Frontal cortex (tissue), 3 donors: ENCODE measurements at regions not wholly inside any gene's neighbourhood (a gene's known extent, or its start where the extent isn't known, plus 50 kb on each side); places are given as distances from the start of the nearest gene placed in this dataset.

Experiments
- DNase-seq, 2 donors: peaks; one replicate each; pipeline ENCODE4 v3.0.0; 2012; ENCODE audit warnings: low spot score in 2 of 2
- FAIRE-seq: peaks from 2 replicates; lab custom pipeline; 2012; peaks lifted over from hg19 to GRCh38; lab: Jason Lieb, UNC
- donor health status: control.
- donor health status: control.
- donor health status: control.

DNA sequence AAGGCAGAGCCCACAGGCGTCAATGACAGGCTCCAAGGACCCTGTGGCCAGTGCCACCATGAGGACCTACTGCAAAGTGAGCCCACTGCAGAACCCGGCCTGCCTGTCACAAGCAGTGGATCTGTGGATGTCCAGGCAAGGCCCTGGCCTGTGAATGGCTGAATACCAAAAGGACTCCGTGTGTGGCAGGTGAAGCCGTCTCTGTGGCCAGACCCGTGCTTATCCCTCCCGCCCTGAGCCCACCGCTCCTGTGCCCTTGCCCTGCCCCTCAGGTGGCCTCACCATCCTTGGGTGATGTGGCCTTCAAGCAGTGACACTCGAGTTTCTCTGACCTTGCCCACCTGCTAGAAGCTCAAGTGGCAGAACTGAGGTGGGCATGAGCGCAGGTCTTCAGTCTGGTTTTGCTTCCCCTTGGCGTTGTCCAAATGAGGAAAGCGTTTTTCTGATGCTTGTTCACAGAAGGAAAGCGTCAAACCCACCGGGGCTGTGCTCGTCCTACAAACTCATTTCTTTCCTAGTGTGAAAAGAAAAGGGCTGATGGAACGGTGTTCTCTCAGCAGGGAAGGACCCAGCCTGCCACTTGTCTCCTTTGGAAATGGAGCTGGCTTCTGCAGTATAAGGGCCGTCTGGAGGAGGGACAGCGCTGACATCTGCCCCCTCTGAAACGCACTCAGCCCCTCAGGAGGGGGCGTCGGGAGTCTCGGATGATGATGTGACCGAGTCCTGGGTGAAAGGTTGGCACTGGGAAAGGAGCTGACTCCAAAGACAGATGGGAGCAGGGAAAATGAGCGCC is 377.7 kb upstream of the IRX4 start:
- FAIRE-seq = no peak
- DNase-seq = no peak

DNA sequence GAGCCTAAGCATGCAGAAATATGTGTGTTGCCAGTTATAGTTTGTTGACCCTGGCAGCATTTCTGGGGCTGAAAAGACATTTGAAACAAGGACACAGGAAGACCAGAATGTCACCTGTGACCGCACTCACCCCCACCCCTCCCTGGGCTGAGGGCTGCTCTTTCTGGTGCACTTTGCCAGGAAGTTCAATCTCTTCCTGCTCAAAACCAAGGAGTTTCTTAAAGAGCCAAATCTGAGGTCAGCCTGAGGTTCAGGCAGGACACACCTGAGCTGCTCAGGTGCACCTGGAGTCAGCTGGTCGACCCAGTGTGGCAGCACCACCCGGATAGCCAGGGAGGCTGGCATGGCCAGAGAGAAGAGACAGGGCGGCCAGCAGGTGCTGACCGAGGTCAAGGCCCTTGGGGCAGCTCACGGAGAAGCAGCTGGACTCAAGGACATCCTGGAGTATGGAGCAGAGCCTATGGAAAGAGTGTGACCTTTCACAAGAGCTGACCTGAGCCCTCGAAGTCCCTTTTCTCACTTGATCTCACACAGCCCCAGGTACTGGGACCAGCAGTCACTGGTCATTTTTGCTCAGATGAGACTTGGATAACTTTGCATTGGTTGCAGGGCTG is 376.9 kb upstream of the IRX4 start:
- DNase-seq (no peak), FAIRE-seq (no peak)

DNA sequence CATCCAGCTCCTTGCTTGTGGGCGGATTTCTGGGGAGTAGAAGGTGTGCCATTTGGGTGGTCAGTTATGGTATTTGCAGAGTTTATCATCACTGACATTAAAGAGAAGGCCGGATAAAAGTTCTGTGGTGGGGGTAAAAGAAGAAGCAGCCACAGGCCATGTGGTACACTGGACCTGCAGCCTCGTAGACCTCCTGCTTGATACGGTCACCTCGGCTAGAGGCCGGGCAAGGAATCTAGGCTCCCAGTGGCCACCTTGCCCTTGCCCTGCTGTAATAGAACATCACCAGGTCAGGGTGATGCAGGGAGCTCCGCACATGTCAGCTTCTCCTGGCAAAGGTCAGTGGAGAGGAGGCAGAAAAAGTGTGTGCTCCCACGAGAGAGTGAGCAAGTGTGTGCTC is 376.1 kb upstream of the IRX4 start:
- DNase-seq (no peak), FAIRE-seq (no peak)

DNA sequence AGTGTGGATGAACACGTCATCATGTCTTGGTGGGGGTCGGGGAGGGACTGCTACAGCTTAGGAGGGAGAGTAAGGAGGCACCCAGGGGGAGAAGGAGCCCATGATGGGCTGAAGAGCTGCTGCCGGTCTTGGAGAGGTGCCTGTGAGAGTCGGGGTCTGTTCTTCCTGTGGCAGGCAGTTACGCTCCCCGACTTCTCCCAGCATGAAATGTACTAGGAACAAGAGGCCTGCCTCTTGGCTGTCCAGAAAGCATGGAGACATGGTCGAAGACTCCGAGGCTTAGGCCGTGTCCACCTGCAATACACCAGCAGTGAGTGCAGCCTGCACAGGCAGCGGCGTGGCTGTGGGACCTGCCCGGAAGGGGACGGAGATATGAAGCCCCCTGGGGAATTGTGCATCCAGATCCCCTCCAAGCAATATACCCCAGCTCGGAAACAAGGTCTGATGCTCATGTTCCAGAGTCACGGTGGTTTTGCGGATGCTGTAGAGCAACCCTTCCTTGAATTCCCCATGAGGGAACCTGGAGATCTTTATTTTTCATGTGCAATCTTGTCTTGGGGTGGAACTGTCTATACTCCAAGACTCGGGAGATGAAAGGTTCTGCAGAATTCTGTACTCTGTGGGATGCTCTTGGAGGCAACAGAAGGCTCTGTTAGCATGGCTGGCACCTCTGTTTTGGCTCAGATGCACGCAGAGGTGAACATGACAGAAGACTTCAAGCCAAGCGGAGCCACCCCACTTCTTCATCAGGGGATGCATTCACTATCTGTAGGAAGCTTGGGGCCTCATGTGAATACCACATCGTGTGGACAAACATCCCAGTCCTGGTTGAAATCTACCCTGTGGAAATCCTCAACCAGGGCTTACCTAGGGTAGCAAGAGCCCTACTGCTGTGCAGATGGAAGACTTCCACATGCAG is 374.9 kb upstream of the IRX4 start:
- FAIRE-seq = no peak
- DNase-seq = no peak

DNA sequence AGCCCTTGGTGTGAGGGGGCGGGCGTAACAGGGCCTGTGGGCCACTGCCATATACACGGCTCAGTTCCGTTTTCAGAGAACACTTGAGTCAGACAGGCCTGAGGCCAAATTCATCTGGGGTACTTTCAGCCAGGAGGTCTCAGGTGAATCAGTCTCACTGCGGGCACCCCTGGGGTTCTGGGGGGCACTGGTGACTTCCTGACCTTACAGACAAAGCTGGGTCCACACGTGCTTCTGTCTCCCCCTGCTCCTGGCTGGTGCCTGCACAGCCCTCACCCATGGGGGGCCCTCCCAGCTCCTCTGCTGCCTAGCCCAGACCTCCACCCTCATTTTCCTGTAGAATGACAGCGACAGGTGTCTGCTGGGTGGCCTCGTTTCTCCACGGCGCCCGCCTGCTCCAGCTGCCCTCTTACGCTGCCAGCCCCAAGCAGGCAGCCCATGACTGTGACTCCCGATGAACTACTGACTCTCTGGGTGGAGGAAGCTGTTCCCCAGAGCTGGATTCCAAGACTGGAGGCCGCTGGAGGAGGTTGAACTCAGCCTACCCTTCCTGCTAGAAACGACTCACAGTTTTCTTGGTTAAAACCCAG is 374.1 kb upstream of the IRX4 start:
- DNase-seq = no peak
- no peak for FAIRE-seq

DNA sequence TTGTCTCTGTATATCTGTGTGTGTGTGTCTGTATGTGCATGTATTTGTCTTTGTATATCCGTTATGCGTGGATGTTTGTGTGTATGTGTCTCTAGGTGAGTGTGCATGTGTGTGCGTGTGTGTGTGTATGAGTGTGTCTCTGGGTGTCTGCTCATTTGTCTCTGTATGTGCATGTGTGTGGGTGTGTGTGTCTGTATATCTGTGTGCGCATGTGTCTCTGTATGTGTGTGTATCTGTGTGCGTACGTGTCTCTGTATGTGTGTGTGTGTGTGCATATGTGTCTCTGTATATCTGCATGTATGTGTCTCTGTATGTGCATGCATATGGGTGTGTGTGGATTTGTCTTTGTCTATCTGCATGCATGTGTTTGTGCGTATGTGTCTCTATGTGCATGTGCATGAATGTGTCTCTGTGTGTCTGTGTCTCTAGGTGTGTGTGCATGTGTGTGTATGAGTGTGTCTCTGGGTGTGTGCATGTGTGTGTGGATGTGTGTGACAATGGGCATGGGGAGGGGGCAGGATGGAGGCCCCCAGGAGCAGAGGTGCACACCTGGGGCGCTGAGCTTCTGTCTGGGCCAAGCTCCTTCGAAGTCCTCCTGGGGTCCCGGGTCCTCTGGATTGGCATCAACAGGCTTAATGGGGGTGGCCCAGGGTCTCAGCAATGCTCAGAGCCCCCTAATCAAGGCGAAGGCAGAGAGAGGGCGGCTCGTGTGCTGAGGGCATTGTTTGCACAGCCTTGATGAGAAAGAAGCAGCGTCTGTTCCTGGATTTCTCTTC is 373.4 kb upstream of the IRX4 start:
- FAIRE-seq = no peak
- no peak for DNase-seq

DNA sequence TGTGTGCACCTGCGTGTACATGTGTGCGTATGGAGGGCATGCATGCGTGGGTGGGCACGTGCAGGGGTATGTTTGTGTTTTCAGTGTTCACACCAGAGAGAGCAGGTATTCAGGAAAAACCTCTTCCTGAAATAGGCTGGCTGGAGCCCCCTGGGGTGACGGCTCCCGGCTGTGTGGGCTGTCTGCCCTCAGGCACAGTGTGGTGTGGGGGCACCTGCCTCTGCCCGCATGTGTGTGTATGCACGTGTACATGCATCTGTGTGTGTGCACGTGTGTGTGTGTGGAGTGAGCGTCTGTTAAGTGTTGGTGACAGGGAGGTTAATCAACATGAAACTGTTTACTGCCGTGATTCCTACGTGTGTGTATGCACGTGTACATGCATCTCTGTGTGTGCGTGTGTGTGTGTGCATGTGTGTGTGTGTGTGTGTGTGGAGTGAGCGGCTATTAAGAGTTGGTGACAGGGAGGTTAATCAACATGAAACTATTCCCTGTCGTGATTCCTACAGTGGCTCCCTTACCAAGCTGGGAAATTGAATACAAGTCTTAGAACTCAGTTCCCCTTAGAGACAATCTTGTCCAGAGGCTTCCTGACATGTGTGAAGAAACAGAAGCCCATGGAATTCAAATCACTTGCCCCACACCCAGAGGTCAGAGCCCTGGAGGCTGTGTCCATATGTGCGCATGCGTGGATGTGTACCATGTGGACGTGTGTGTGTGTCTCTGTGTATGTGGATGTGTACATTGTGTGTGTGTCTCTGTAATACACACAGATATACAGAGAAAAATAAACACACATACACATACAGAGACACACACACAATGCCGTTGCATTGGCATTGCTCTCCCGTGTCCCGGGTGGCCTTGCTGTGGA is 372.4 kb upstream of the IRX4 start:
- FAIRE-seq (no peak), DNase-seq (no peak)

DNA sequence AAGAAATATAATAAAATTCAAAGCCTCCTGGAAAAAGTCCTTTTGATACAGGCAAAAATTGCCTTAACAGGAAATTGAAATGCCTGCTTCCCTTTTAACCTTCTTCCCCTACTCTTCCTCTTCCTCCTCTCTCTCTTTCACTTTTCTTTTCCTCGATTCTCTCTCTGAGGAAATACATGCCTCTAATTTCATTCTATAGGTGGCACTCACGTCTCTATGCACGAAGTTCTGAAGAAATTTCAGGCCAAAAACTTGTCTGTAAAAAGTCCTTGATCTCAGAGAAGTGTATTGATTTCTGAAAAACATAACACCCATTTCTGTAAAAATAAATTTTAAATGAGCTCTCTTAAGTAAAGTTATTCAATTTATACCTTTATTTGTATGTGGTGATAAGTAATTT is 371.7 kb upstream of the IRX4 start:
- FAIRE-seq = no peak
- DNase-seq = no peak

DNA sequence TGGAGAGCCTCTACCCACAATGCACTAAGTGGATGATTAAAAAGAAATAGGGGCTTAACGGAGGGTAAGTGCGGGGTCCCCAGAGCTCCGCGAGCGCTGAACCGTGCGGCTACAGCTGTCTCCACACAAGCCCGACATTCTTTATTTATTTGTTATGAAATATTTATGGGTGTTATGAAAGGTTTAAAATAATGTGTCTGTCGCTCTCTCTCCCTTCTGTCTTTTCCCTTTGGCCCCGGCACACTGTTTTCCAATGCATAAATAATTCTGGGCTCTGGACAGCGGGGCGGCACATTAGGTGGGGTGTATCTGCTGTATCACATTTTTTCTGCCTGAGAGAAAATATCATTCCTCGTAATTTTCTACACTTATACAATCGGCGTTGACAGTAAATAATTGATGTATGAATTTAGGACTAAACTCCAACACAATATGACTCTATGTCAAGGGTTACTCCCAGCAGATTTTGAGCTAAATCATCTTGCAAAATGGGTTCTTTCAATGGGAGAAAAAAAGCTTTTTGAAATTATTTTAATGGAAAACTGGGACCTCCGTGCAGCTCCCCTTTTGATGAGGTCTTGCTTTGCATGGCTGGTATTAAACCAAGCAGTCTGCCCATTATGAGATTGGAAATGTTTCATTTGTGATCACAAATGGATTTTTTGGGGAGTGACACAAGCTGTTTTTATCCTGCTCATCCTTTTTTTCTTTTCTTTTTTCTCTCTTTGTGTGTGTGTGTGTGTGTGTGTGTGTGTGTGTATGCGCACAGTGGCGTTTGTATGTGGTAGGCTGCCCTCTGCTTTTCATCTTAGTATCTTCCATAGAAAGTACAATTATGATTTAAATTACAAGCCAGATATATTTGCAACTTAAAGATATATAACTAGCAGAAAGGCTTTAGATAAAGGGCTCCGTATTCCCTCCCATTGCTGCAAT is 370.6 kb upstream of the IRX4 start:
- DNase-seq = no peak

DNA sequence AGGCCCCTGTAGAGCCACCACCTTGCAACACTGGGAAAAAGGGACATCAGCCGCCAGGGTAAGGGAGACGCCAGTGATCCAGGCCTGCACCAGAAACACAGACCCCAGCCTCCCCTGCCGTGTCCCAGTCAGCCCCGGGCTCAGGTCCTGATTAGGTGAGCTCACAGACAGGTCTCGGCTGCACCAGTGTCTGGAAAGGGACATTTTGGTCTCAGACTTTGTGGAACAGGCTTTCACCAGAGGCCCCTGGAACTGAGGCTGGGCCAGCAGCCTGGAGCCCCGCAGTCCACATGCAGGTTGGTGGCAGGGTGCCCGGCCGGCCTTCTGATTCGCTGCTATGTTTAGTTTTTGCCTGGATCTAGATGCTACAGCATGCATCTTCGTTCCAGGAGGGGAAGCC is 369.0 kb upstream of the IRX4 start:
- DNase-seq = no peak
- no peak for FAIRE-seq

More for the DNA sequence above, 370.6 kb upstream of the IRX4 start:
- FAIRE-seq = no peak

DNA sequence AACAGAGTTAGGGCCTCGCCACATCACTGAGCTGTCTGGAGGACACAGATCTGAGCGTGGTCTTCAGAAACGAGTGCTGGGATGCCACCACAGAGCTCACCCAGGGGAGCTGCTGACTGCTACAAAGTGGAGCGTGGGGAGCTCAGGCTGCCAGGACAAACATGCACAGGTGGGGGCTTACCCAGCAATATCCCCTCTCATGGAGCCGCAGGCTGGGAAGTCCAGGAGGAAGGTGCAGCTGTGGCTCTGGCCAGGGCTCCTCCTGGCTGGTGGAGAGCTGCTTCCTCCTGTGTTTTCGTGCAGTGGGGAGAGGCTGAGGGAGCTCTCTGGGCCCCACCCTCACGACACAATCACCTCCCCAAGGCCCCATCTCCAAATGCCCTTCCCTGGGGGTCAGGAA is 368.6 kb upstream of the IRX4 start:
- FAIRE-seq (no peak), DNase-seq (no peak)

DNA sequence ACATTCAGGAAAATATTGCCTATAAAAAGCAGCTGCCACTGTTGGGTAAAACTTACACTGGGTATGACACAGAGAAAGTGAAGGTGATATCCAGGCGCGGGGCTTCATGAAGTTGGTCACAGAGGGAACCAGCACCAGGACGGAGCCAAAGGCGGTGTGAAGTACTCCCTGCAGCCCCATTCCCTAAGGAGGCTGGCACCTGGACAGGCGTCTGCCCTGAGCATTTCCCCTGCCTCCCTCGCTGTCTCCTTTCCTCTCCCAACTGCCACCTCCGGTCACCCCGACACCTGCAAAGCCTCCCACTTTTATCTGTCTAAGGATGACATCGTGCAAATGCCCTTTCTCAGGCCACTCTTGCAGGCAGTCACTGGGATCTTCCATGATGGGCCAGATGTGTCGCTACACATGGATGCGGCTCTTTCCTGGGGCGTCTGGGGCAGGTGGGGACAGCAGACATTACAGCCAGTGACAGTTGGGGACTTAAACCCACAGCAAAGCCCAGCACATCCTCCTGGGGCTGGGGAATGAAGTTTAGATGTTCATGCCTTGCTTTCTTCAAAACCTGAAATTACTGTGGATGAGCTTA is 367.7 kb upstream of the IRX4 start:
- DNase-seq (no peak), FAIRE-seq (no peak)

DNA sequence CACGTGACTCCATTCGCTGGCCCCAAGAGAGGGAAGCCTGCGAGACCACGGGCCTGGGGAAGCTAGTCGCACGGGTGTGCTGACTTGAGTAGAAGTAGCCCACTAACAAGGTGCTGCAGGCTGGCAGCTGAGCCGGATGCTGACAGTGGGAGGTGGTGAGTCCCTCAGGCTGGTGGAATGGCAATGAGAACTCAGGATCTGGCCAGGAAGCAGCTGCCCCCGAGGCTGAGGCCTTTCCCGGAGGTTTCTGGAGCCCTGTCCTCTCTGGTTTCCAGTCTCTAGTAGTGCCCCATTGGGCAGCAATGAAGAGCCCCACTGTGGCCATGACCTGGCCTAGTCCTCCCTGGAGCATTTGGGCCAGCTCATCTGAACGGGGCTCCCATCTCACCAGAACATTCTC is 366.7 kb upstream of the IRX4 start:
- DNase-seq (no peak), FAIRE-seq (no peak)

DNA sequence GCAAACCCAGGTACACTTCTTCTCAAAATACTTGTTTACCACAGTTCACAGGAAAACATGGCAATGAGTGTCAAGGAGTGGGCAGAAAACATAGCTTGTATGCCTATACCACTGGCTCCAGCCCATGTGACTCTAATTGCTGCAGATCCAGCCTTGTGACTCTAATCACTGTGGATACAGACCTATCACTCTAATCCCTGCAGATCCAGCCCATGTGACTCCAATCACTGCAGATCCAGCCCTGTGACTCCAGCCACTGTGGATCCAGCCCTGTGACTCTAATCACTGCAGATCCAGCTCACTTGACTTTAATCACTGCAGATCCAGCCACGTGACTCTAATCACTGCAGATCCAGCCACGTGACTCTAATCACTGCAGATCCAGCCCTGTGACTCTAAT is 366.3 kb upstream of the IRX4 start:
- FAIRE-seq (no peak), DNase-seq (no peak)

DNA sequence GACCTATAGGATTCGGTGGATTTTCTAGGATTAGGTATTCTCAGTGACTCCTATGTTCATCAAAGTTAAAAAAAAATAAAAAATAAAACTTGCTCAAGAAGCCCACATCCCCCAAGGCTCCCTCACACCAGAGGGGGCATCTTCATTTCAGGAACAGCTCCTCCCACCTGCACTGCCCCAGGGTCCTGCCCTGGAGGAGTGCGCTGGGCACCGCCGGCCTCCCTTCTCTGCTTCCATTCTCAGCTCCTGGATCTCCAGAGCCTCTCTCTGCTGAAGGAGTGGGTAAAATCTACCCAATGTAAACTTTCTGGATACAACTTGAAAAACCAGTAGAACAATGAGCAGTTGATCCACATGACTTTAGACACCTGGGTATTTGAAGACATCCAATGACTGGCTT is 359.8 kb upstream of the IRX4 start:
- no peak for FAIRE-seq

DNA sequence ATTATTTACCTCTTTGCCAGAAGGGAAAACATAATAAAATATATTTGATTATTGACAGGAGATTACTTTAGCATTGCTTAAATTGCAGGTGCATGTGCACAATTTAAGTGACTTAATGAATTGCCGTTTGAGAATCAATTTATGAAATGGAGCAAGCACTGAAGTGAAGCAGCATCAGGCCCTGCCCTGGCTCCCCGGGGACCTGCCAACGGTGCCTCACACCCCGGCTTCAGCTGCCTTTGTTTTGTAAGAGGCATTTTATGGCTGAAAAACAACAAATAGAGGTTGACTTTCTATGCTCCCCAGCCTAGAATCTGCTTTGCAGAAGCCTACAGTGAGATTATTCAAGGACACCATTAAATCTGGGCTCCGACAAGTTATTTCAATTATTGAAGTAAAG is 359.1 kb upstream of the IRX4 start:
- FAIRE-seq = no peak
- no peak for DNase-seq

More for the DNA sequence above, 359.8 kb upstream of the IRX4 start:
- DNase-seq = no peak
